Stimulated activated CD4-positive, alpha-beta T cell treated with anti-CD3 and anti-CD28 coated beads, Interleukin-12 subunit alpha, Interleukin-12 subunit beta, amount 100 ng/mL, for 48 hours (primary cell): ENCODE measurements at regions not wholly inside any gene's neighbourhood (a gene's known extent, or its start where the extent isn't known, plus 50 kb on each side); places are given as distances from the start of the nearest gene placed in this dataset.
"Not testable (repeated sequence)": the region's sequence is repeated elsewhere in the genome, so short reads cannot be mapped to it uniquely, and the experiment has no call there.

Experiments
- DNase-seq, 3 donors: peaks; one replicate each; pipeline ENCODE4 v3.0.0-alpha.2; 2020; ENCODE audit warnings: low read depth in 2 of 3, low spot score in 1 of 3

- no peak for DNase-seq
Observed at GRCh38 chr3:194908972-194909371, 223.3 kb downstream of the FAM43A start.

- no peak for DNase-seq
Observed at GRCh38 chr3:194910414-194910984, 224.8 kb downstream of the FAM43A start.

DNA sequence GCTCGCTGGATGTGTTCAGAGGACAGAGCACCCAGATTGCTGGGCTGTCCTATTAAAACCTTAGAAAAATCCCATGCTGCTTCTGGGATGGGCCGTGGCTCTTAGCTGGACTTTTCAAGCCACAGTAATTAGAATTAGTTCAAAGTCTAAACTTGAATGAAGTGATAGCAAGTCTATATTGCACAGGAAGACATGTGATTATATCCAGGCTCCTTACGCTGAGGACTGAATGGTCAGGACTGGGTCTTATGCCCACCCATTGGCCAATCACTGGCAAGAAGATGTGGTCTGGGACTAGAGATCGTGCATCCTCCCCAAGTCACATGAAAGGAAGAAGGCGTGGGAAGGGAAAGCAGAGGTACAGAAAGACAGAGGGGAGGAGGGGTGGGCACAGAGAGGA is 227.6 kb downstream of the FAM43A start:
- DNase-seq = no peak

- not testable (repeated sequence) for DNase-seq
Observed at GRCh38 chr3:194924889-194925288, 239.2 kb downstream of the FAM43A start.

DNA sequence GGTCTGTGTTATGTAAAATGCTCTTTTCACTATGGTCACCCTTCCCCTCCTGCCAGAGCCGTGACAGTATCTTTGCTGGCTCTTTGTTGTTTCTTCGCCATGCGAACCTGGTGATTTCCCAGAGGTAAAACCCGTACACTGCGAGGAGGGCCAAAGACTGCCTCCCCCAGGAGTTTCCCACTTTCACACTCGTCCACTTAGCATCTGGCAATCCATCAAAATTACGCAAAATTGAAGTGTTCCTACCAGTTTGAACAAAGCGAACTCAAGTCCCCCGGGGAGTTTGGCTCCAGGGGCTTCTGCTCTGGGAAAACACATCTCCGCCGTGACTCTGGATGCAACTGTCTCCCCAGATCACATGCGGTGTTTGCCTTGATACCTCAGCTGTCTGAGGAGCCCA is 239.9 kb downstream of the FAM43A start:
- DNase-seq = no peak

DNA sequence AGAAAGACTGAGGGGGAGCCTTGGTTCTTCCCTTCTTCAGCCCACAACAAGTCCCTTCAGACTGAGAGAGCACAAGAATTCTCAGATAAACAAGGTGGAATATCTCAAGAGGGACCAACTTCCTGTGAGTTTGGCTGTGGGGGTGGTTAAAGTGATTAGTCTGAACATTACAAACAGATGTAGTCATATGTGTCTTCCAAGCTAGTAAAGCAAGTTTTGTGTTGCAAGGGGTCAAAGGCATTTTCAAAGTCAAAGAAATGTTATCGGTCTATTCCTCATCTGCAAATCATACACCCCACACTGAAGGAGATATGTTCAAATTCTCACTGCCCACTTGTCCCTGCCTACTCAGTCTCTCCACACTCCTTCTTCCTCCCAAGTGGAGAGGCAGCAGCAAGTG is 242.5 kb downstream of the FAM43A start:
- DNase-seq = no peak

DNA sequence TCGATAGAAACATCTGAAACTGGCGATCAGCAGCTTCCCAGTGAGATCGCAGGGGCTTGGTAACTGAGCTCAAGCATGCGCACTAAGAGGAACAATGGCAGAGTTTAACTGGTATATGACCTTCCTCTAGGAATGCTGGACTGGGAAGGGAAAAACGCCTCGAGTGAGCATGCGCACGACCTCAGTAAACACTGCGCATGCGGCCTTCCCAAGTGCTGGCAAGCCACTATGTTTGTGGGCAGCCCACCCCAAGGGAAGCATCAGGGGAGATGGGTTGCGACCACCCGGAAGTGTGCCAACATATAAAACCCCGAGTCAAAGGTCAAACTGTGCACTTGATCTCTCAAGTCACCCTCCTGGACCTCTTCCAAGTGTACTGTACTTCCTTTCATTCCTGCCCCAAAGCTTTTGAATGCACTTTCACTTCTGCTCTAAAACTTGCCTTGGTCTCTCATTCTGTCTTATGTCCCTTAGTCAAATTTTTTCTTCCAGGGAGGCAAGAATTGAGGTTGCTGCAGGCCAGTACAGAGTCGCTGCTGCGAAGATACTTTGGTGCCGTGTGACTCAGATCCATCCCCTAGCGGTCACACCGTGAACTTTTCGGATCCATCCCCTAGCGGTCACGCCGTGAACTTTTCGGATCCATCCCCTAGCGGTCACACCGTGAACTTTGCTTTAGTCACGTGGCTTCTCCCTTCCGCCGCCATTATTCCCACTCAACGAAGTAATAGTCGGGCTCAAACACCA is 243.3 kb downstream of the FAM43A start:
- no peak for DNase-seq

GRCh38 chr3:194929578-194929960 is 243.9 kb downstream of the FAM43A start:
- no peak for DNase-seq

DNA sequence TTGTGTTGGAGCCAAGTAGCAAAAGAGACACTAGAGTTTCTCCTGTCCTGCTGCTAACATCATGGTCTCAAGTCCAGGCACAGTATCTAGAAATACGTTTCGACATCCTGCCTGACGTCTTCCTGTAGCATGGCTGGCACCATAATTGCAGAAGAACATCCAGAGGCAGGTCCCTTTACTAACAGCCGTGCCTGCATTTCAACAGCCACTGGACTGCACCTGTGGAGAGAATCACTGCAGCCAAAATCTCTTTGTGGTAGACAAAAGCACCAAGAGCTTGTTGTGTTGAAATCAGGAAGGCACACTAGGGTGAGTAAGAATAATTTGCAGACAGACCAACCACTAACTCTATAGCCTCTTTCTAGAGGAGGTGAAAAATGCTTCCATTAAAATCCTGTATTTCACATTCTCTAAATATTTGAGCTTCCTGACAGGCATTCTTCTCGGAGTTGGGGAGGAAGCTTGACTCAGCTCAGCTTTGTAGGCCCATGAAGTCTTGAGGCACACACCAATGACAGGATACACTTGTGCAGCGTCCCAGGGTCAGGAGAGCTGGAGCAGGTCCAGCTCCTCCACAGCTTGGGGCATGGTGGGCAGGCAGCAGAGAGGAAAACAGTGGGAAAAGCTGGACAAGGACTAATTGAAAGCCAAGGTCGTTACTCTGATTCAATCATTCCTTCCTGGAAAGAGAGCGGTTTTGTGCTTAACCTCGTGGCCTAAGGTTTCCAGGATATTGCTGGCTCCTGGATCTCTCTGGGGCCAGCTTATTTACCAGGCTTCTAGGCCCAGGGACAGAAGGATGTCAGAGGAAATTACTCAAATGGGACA is 244.9 kb downstream of the FAM43A start:
- no peak for DNase-seq

- no peak for DNase-seq
Observed at GRCh38 chr3:194931347-194931746, 245.7 kb downstream of the FAM43A start.

GRCh38 chr3:194931865-194932264 is 246.2 kb downstream of the FAM43A start:
- DNase-seq = no peak

GRCh38 chr3:194933465-194933864 is 247.8 kb downstream of the FAM43A start:
- no peak for DNase-seq

- no peak for DNase-seq
Observed at GRCh38 chr3:194935061-194935460, 249.4 kb downstream of the FAM43A start.

- no peak for DNase-seq
Observed at GRCh38 chr3:194935632-194936470, 250.2 kb downstream of the FAM43A start.

DNA sequence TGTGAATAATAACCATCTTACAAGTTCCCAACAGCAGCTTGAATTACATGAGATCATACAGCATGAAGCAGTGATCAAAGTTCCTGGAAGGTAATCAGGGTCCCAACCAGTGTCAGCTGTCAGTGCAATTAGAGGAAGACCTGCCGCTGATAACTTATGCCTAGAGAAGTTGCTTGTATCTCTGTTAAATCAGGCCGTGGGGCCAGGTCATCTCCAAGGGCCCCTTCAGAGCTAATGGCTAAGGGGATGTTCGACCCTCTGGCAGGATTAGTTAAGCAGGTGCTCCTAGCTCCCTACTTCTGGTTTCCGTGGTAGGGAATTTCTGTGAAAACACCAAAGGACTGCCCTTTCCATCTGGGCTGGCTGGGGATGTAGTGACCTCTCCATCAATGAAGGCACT is 251.0 kb downstream of the FAM43A start:
- DNase-seq = no peak

GRCh38 chr3:194937144-194937543 is 251.5 kb downstream of the FAM43A start:
- DNase-seq = no peak

DNA sequence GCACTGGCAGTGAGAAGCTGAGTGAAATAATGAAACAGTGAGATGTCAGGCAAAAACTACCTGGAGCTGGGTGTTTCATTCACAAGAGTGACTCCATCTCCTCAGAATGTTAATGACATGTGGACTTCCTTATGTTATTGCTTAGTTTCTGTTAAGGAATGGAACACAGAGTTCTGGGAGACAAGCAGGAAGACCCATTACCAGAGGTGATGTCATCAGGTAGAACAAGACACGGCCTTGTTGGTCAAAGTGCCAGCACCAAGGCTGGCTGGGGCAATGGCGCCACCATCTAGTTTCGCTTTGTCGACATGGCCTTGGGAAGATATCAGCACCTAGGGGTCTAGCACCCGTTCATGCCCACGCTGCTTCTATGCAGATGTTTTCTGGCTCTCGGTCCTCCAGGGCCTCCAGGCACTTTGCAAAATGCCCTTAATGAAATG is 252.2 kb downstream of the FAM43A start:
- no peak for DNase-seq

DNA sequence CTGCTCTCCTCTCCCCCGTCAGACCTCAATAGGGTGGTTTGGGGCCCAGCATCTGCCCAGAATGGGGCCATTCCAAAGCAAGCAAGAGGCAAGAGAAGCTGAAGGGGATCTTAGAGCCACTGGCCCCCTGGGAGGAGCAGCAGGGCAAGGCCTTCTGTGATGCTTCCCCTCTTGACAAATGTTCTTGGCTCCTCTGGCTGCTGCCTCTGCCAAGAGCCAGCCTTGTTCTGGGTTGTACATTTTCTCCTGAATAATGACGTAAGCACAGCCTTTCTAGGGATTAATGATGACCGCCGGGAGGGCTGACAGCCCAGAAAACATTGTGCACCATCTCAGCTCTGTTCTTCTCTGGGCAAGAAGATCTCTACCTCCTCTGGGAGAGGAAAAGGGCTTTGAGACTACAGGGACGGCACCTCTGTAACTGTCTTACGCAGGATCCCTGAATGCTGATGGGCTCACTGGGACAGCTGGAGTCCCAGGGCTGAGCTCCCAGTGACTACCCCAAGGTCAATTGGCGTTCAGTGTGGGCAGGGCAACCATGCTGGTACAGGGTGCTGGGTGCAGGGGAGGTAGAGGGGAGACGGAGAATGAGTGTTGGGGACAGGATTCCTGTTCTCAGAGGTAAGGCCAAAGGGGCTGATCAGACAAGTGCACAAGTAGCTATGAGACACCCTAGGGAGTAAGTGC is 253.3 kb downstream of the FAM43A start:
- no peak for DNase-seq

DNA sequence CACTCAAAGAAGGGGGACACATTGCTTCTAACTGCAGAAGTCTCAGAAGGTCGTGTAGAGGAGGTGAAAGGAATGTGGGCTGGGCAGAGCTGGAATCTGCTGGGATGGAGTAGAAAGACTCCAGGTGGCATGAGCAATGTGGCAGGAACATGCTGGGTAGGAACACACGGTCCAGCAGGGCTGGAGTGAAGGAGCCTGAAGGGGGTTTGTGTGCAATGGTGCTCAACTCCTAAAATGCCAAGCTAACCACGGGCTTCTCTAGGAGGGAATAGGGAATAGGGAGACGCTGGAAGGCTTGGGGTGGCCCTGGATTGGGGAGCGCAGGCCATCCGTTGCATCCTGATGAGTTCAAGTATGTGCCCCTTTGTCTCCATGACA is 253.8 kb downstream of the FAM43A start:
- no peak for DNase-seq

GRCh38 chr3:194939949-194940770 is 254.5 kb downstream of the FAM43A start:
- DNase-seq = no peak
